GM20000 (cell line): ENCODE measurements at regions not wholly inside any gene's neighbourhood (a gene's known extent, or its start where the extent isn't known, plus 50 kb on each side); places are given as distances from the start of the nearest gene placed in this dataset.

ENCODE experiments used
- DNase-seq: peaks from one replicate; pipeline ENCODE4 v3.0.0; 2012; ENCODE audit warnings: low spot score
- TF ChIP-seq, protein P1 (sequence below): IDR thresholded peaks from 2 replicates; pipeline ENCODE4 v1.5.1; 2012; ENCODE audit warnings: mild to moderate bottlenecking, control low read depth; ENCODE audit errors: extremely low read depth, missing control alignments

DNA sequence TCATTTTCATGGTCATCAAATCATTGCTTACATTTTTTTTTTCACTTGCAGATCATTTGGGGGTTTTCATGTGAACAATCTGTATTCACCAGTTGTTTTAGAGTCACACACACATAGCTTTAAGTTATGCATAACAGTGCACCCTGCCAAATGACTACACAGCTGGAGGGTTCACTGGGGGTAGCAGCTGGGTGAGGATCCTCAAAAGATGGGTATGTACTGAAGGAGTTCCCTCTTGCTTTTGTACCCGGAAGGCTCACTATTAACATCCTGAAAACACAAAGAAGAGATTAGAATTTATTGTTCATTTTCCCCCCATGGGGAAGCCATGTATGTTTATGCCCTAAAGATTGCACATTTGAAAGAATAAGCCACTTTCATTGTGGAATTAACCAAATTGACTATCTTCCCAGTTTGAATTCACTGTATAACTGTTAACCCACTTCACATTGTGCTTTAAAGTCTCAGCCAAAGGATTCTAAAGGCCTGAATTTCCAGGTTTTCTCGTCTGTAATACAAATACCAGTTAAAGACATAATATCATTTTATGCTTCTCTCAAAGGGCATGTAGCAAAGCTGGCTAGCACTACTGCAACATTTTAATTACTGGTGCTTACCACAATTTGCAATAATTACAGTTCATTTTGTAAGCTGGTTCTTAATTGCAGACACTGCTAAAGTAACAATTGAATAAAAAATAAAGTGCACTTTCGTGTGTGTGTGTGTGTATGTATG, 466.4 kb upstream of the MEF2C start:
- DNase-seq: no peak
- TF ChIP-seq, protein P1, sequence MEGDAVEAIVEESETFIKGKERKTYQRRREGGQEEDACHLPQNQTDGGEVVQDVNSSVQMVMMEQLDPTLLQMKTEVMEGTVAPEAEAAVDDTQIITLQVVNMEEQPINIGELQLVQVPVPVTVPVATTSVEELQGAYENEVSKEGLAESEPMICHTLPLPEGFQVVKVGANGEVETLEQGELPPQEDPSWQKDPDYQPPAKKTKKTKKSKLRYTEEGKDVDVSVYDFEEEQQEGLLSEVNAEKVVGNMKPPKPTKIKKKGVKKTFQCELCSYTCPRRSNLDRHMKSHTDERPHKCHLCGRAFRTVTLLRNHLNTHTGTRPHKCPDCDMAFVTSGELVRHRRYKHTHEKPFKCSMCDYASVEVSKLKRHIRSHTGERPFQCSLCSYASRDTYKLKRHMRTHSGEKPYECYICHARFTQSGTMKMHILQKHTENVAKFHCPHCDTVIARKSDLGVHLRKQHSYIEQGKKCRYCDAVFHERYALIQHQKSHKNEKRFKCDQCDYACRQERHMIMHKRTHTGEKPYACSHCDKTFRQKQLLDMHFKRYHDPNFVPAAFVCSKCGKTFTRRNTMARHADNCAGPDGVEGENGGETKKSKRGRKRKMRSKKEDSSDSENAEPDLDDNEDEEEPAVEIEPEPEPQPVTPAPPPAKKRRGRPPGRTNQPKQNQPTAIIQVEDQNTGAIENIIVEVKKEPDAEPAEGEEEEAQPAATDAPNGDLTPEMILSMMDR: no peak

DNA sequence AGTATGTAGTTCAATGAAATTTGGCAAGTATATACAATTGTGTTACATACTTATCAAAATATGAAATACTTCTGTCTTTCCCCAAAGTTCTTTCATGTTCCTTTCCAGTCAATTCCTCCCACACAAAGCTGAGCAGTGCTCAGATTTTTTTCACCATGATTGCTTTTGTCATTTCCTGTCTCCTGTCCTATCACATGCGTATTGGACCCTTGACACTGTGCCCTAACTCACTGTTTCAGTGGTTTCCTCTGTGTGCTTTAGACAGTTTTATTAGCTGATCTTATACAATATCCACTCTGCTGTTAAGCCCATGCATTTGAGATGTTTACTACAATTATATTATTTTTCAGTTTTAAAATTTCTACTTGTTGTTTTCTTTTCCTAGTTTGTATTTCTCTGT, 463.6 kb upstream of the MEF2C start:
- TF ChIP-seq, protein P1: no peak
- DNase-seq: no peak

DNA sequence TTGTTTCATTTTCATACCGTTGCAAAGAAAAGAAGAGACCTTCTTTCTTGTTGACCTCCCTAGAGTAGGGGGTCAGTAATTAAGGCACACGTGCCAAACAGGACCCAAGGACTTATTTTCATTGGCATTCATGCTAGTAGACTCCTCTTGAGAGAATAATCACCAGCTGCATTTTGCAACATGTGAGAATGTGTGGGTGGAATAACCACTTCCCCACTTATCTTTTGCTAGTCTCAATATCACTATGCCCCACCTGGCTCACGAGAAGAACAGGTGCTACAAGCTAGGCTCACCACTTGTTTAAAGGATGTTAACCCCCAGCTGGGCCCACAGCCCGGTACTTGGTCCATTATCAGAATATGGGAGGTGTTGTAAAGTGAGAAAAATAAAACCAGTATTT, 460.7 kb upstream of the MEF2C start:
- TF ChIP-seq, protein P1: no peak
- peak; percentile 50 for DNase-seq

DNA sequence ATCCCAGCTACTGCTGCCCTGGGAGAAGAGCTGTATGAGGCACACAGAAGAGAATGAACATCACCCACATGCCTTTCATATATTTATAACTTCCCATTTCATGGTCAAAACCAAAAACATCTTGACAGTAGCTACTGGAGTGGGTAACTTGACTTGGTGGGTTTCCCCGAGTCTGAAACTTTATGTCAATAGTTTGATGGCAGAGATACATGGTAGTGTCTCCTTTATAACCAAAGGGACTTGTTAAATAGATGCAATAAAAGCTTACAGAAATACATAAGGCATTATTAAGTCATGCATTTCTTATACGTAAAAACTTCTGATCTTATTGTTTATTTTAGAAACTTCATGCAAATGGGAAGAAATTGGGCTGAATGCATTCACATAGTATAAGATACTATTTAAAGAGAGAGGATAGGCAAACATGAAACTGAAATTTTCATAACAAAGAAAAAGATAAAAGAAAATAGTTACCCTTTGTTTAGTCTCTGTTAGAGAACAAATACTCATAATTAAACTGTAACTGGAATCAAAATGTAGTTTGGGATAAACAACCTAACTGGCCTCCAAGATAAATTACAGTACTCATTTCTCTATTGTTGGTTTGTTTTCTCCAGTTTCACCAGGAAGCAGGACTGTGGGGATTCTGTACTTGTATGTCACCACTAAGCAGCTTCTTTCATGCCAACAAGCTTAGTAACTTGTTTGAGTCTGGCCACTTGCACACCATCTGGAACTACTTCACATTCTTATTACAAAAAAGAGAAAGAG, 459.3 kb upstream of the MEF2C start:
- TF ChIP-seq, protein P1: no peak
- peak; percentile 10 for DNase-seq

DNA sequence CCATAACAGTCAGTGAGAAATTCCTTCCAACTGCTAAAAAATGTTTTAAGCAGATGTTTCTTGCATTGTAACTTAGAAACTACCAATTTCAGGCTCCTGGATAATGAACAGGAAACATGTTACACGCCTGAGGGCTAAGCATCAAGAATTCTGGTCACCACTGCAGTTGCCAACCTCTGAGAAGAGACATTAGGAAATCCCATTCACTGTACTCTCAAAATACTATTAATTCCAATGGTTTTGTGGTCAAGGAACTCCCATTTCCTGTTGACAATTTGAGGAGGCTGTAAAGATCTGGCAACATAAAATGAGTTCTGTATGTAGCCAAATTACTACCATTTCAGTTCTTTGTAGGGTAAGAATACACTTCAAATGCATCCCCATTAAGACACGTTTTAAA, 456.0 kb upstream of the MEF2C start:
- DNase-seq: no peak

DNA sequence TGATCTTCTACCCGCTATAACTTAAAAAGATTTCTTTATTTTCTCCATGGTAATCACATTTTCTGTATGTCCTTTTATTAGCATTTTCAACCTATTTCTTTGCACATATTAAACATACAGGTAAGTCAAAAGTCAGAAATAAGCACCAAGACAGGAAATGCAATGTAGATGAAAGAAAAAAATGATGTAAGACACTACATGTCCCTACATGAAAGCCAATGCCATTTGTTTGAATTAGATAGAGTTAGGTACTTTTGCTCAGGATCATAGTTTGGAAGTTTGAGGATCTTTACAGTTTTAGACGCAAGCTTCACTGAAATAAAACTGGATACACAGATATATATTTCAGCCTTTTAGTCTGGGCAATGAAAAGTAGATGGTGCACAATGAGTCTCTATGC, 453.1 kb upstream of the MEF2C start:
- no peak for DNase-seq
- TF ChIP-seq, protein P1: no peak

More for the DNA sequence above, 456.0 kb upstream of the MEF2C start:
- TF ChIP-seq, protein P1: no peak

DNA sequence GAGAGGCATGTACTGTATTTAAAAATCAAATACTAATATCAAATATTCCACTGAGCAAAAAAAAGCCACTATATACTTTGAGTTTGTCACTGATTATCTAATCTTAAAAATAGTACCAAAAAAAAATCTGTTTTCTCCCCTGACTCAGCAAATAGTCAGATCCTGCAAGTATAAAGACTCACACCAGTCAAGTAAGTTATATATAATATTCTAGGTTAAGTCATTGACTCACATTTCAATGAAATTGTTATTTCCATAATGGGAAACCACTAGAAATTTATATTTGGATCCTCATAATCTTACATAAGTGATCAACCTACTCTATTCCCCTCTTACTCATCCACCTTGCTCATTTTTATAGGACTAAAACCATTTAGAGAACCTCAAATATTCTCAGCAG, 447.2 kb upstream of the MEF2C start:
- TF ChIP-seq, protein P1: no peak
- DNase-seq: no peak
